ENCODE measurements at regions not wholly inside any gene's neighbourhood (a gene's known extent, or its start where the extent isn't known, plus 50 kb on each side); places are given as distances from the start of the nearest gene placed in this dataset.

- DNase-seq (ENCODE audit: low read depth in 3 of 3): no peak
Measured at GRCh38 chr6:169837529-169838250, 86.3 kb downstream of the ERMARD start.

GRCh38 chr6:169833258-169833794, 81.9 kb downstream of the ERMARD start:
- no peak for DNase-seq (ENCODE audit: low read depth in 3 of 3)

GRCh38 chr6:169832247-169832948, 81.0 kb downstream of the ERMARD start:
- DNase-seq (ENCODE audit: low read depth in 3 of 3): no peak

- peak; percentile 35 to 64 (median 55) for DNase-seq (ENCODE audit: low read depth in 3 of 3)
Measured at GRCh38 chr6:169831450-169832246, 80.2 kb downstream of the ERMARD start.

Data from stimulated activated CD4-positive, alpha-beta T cell treated with anti-CD3 and anti-CD28 coated beads, TNF-alpha, amount 100 ng/mL, for 4 hours (primary cell).